OCI-LY1 (cell line): ENCODE measurements at regions not wholly inside any gene's neighbourhood (a gene's known extent, or its start where the extent isn't known, plus 50 kb on each side); places are given as distances from the start of the nearest gene placed in this dataset.

Experiments used
- H2AFZ ChIP-seq: fragments of 200-600 bp; sonication (generic), shearing (Covaris generic); 2 replicates; pipeline ENCODE4 v1.6.0; 2014; ENCODE audit warnings: antibody characterized with exemption, mild to moderate bottlenecking, low read length
- H3F3A ChIP-seq: fragments of 200-600 bp; sonication (generic), shearing (Covaris generic); 2 replicates; pipeline ENCODE4 v1.6.0; 2014; ENCODE audit warnings: mild to moderate bottlenecking, antibody characterized with exemption, low read length, moderate library complexity; ENCODE audit not compliant: insufficient read depth
- H3K27ac ChIP-seq: fragments of 200-600 bp; sonication (generic); 2 replicates; pipeline ENCODE4 v1.5.1; 2014; ENCODE audit warnings: low read length, mixed run types, mild to moderate bottlenecking, low read depth; ENCODE audit not compliant: poor library complexity, severe bottlenecking
- H3K27me3 ChIP-seq: fragments of 200-600 bp; sonication (generic); 2 replicates; pipeline ENCODE4 v1.6.0; 2014; ENCODE audit warnings: antibody characterized with exemption, mild to moderate bottlenecking, low read length, moderate library complexity; ENCODE audit not compliant: insufficient read depth
- H3K36me3 ChIP-seq: fragments of 200-600 bp; sonication (generic); 2 replicates; pipeline ENCODE4 v1.6.1; 2014; ENCODE audit warnings: mild to moderate bottlenecking, antibody characterized with exemption, low read length, moderate library complexity, mixed read lengths; ENCODE audit not compliant: insufficient read depth
- H3K4me1 ChIP-seq: fragments of 200-600 bp; sonication (generic); 2 replicates; pipeline ENCODE4 v1.5.1; 2014; ENCODE audit warnings: mild to moderate bottlenecking, low read length, moderate library complexity; ENCODE audit not compliant: insufficient read depth, severe bottlenecking
- H3K4me2 ChIP-seq: fragments of 200-600 bp; sonication (generic), shearing (Covaris generic); 2 replicates; pipeline ENCODE4 v1.6.1; 2014; ENCODE audit warnings: low read length
- H3K4me3 ChIP-seq: fragments of 200-600 bp; sonication (generic); 2 replicates; pipeline ENCODE4 v1.5.1; 2014; ENCODE audit warnings: low read length, low read depth, mild to moderate bottlenecking, mixed read lengths; ENCODE audit not compliant: poor library complexity, severe bottlenecking
- H3K79me2 ChIP-seq: fragments of 200-600 bp; shearing (Covaris generic); 2 replicates; pipeline ENCODE4 v1.6.1; 2016; ENCODE audit warnings: mixed run types, low read length, mixed read lengths; ENCODE audit not compliant: insufficient read depth
- H3K9ac ChIP-seq: fragments of 200-600 bp; sonication (generic), shearing (Covaris generic); 2 replicates; pipeline ENCODE4 v1.6.1; 2014; ENCODE audit warnings: mild to moderate bottlenecking, low read length, mixed read lengths
- H3K9me2 ChIP-seq: fragments of 200-600 bp; sonication (generic), shearing (Covaris generic); 2 replicates; pipeline ENCODE4 v1.6.1; 2014; ENCODE audit warnings: low read depth, mild to moderate bottlenecking, low read length, mixed read lengths
- H3K9me3 ChIP-seq: fragments of 200-600 bp; shearing (Covaris generic); 2 replicates; pipeline ENCODE4 v1.6.1; 2014; ENCODE audit warnings: low read length, mixed read lengths
- H4K20me1 ChIP-seq: fragments of 200-600 bp; sonication (generic), shearing (Covaris generic); 2 replicates; pipeline ENCODE4 v1.6.0; 2016; ENCODE audit warnings: mild to moderate bottlenecking, low read length; ENCODE audit not compliant: insufficient read depth
- EZH2 ChIP-seq: fragments of 200-600 bp; sonication (generic), shearing (Covaris generic); IDR thresholded peaks from 2 replicates; pipeline ENCODE4 v1.8.0; 2017; ENCODE audit warnings: borderline replicate concordance, mixed run types, mild to moderate bottlenecking, antibody characterized with exemption, low read length, moderate library complexity, mixed read lengths
- TF ChIP-seq, protein P1 (sequence below): fragments of 200-600 bp; sonication (generic), shearing (Covaris generic); IDR thresholded peaks from 2 replicates; pipeline ENCODE4 v1.5.1; 2017; ENCODE audit warnings: mild to moderate bottlenecking, antibody characterized with exemption, low read length, moderate library complexity, mixed read lengths

DNA sequence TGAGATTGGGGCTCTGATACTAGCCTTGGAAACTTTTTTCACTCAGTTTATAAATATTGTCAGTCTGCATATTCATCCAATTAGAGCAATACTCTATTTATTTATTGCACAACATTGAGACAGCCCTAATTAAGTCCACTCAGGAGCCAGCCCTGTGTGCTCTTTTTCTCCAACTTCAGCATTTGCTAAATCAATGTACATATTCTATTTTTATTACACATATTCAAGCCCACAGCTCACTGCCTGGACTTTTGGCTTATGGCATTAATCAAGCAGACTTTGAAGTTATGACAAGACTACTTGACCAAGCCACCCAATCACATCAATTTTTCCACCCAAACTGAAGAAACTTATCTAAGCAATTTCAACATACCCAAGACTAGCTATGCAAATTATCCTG, 215.5 kb downstream of the RPS4Y2 start:
- Histone ChIP-seq H3K4me2 (no peak overlapping the region), H3K27ac (no peak overlapping the region), H3K27me3 (no peaks in the 10 kb centered on the region), H3F3A (no peaks in the 10 kb centered on the region), H3K9ac (no peak overlapping the region), H3K79me2 (no peaks in the 10 kb centered on the region), H4K20me1 (no peaks in the 10 kb centered on the region), H3K9me2 (no peaks in the 10 kb centered on the region), H3K4me1 (no peaks in the 10 kb centered on the region), H3K36me3 (no peaks in the 10 kb centered on the region), H3K4me3 (no peak overlapping the region), H3K9me3 (no peaks in the 10 kb centered on the region), H2AFZ (no peak overlapping the region)
- TF ChIP-seq EZH2 = no peak
- TF ChIP-seq, protein P1, sequence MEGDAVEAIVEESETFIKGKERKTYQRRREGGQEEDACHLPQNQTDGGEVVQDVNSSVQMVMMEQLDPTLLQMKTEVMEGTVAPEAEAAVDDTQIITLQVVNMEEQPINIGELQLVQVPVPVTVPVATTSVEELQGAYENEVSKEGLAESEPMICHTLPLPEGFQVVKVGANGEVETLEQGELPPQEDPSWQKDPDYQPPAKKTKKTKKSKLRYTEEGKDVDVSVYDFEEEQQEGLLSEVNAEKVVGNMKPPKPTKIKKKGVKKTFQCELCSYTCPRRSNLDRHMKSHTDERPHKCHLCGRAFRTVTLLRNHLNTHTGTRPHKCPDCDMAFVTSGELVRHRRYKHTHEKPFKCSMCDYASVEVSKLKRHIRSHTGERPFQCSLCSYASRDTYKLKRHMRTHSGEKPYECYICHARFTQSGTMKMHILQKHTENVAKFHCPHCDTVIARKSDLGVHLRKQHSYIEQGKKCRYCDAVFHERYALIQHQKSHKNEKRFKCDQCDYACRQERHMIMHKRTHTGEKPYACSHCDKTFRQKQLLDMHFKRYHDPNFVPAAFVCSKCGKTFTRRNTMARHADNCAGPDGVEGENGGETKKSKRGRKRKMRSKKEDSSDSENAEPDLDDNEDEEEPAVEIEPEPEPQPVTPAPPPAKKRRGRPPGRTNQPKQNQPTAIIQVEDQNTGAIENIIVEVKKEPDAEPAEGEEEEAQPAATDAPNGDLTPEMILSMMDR = no peak

DNA sequence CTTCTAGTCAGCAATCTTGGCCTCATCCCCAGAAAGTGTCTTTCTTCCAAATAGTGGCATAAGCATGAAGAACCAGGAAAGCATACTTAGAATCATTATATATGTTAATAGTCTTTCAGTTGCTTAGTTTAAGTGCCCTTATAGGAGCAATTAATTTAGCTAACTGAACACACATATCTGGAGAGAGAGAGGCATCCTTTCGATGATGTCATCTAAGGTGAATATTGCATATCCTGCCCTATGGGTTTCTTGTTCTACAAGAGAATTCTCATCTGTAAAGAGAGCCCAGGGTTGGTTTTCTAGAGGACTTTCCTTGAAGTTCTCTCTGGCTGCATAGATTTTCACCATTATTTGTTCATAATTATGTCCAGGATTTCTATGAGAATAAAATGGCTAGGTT, 230.1 kb downstream of the RPS4Y2 start:
- Histone ChIP-seq H4K20me1 (no peaks in the 10 kb centered on the region), H3K4me2 (no peak overlapping the region), H3K9me2 (no peaks in the 10 kb centered on the region), H3K4me3 (no peak overlapping the region), H3F3A (no peaks in the 10 kb centered on the region), H3K9ac (no peak overlapping the region), H3K4me1 (no peaks in the 10 kb centered on the region), H3K27me3 (no peaks in the 10 kb centered on the region), H2AFZ (no peak overlapping the region), H3K79me2 (no peaks in the 10 kb centered on the region), H3K27ac (no peak overlapping the region), H3K9me3 (no peaks in the 10 kb centered on the region), H3K36me3 (no peaks in the 10 kb centered on the region)
- no peak for TF ChIP-seq EZH2
- TF ChIP-seq, protein P1 = no peak

DNA sequence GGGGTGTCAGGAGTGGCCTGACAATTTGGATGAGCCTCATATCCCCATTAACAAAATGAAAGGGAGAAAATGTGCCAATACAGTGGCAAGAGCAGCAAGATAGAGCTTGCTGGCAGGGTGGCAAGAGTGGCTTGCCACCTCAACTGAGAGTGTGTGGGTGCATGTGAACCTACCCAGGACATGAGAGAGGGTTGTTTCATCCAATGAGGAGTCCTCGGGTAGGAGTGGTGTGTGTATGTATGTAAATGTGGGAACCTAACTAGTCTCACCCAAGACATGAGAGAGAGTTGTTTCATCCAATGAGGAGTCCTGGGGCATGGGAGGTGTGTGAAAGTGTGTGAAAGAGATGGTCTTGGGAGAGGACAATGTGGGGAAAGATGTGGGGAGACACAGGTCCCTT, 234.2 kb downstream of the RPS4Y2 start:
- H3K79me2 ChIP-seq = no peaks in the 10 kb centered on the region
- H4K20me1 ChIP-seq = no peaks in the 10 kb centered on the region
- H3F3A ChIP-seq = no peaks in the 10 kb centered on the region
- H3K36me3 ChIP-seq = no peaks in the 10 kb centered on the region
- no peak overlapping the region for H3K4me3 ChIP-seq
- H3K4me2 ChIP-seq = no peak overlapping the region
- no peaks in the 10 kb centered on the region for H3K27me3 ChIP-seq
- no peak overlapping the region for H3K27ac ChIP-seq
- no peaks in the 10 kb centered on the region for H3K9me2 ChIP-seq
- no peak overlapping the region for H3K9ac ChIP-seq
- no peak overlapping the region for H2AFZ ChIP-seq
- H3K9me3 ChIP-seq = no peaks in the 10 kb centered on the region
- no peak for TF ChIP-seq EZH2
- TF ChIP-seq, protein P1 = no peak
- no peaks in the 10 kb centered on the region for H3K4me1 ChIP-seq
